GM18505 (cell line): ENCODE measurements at regions not wholly inside any gene's neighbourhood (a gene's known extent, or its start where the extent isn't known, plus 50 kb on each side); places are given as distances from the start of the nearest gene placed in this dataset.
"Not testable (repeated sequence)": the region's sequence is repeated elsewhere in the genome, so short reads cannot be mapped to it uniquely, and the experiment has no call there.

Experiments
- ATAC-seq: cut with Tn5 transposase; IDR thresholded peaks from one replicate; pipeline ENCODE4 v1.9.1; 2021; ENCODE audit not compliant: unreplicated experiment
- POLR2A ChIP-seq: IDR thresholded peaks from 4 replicates; pipeline ENCODE4 v1.6.1; 2011; ENCODE audit warnings: borderline replicate concordance; ENCODE audit not compliant: insufficient read depth, insufficient read length; ENCODE audit errors: extremely low read depth

GRCh38 chr4:12389604-12390003 is 960.9 kb upstream of the HS3ST1 start:
- no peak for TF ChIP-seq POLR2A
- ATAC-seq: no peak

GRCh38 chr4:12382567-12382966 is 953.9 kb upstream of the HS3ST1 start:
- no peak for TF ChIP-seq POLR2A
- ATAC-seq: no peak

- TF ChIP-seq POLR2A: no peak
- no peak for ATAC-seq
Measured at GRCh38 chr4:12379191-12379590, 950.5 kb upstream of the HS3ST1 start.

GRCh38 chr4:12375805-12376204 is 947.1 kb upstream of the HS3ST1 start:
- ATAC-seq: no peak
- TF ChIP-seq POLR2A: no peak

GRCh38 chr4:12365869-12366268 is 937.2 kb upstream of the HS3ST1 start:
- not testable (repeated sequence) for ATAC-seq

GRCh38 chr4:12360391-12360790 is 931.7 kb upstream of the HS3ST1 start:
- no peak for TF ChIP-seq POLR2A
- no peak for ATAC-seq

- no peak for ATAC-seq
- TF ChIP-seq POLR2A: no peak
Measured at GRCh38 chr4:12359420-12359819, 930.7 kb upstream of the HS3ST1 start.

- not testable (repeated sequence) for ATAC-seq
Measured at GRCh38 chr4:12333083-12333482, 904.4 kb upstream of the HS3ST1 start.

GRCh38 chr4:12324965-12325364 is 896.3 kb upstream of the HS3ST1 start:
- no peak for ATAC-seq

GRCh38 chr4:12319765-12320164 is 891.1 kb upstream of the HS3ST1 start:
- ATAC-seq: no peak
- no peak for TF ChIP-seq POLR2A

More at GRCh38 chr4:12324965-12325364, 896.3 kb upstream of the HS3ST1 start:
- no peak for TF ChIP-seq POLR2A

GRCh38 chr4:12304905-12305304 is 876.2 kb upstream of the HS3ST1 start:
- TF ChIP-seq POLR2A: no peak
- ATAC-seq: no peak

- no peak for ATAC-seq
- no peak for TF ChIP-seq POLR2A
Measured at GRCh38 chr4:12296366-12296765, 867.7 kb upstream of the HS3ST1 start.

- ATAC-seq: no peak
- TF ChIP-seq POLR2A: no peak
Measured at GRCh38 chr4:12293906-12294525, 865.3 kb upstream of the HS3ST1 start.

GRCh38 chr4:12286351-12286750 is 857.7 kb upstream of the HS3ST1 start:
- no peak for TF ChIP-seq POLR2A
- ATAC-seq: no peak

GRCh38 chr4:12270546-12270945 is 841.9 kb upstream of the HS3ST1 start:
- ATAC-seq: no peak
- no peak for TF ChIP-seq POLR2A
